AG04450 (cell line): ENCODE measurements at regions not wholly inside any gene's neighbourhood (a gene's known extent, or its start where the extent isn't known, plus 50 kb on each side); places are given as distances from the start of the nearest gene placed in this dataset.

ENCODE experiments used
- CTCF ChIA-PET: fragments of 300-600, 350-600 bp; formaldehyde crosslinking; extraction: SDS; loops from one replicate; lab custom pipeline; 2022; ENCODE audit warnings: antibody characterized with exemption, inconsistent platforms; lab: Charles Lee
- POLR2A ChIA-PET: fragments of 350-600 bp; formaldehyde crosslinking; extraction: SDS; loops from one replicate; lab custom pipeline; 2021; ENCODE audit warnings: antibody characterized with exemption, inconsistent platforms; lab: Yijun Ruan, JAX
- DNase-seq: peaks from one replicate; pipeline ENCODE4 v3.0.0-alpha.2; 2011; ENCODE audit warnings: low read depth, low spot score
- H3K27ac ChIP-seq: one replicate; pipeline ENCODE4 v1.5.1; 2012; ENCODE audit warnings: low read depth, low read length, control low read depth
- H3K27me3 ChIP-seq: one replicate; pipeline ENCODE4 v1.6.0; 2012; ENCODE audit warnings: low read length; ENCODE audit not compliant: control insufficient read depth, insufficient read depth
- H3K4me3 ChIP-seq: 2 replicates; pipeline ENCODE4 v1.5.1; 2011; ENCODE audit warnings: mild to moderate bottlenecking, low read depth, low read length, control low read depth
- H3K9me3 ChIP-seq: 2 replicates; pipeline ENCODE4 v1.5.1; 2012; ENCODE audit warnings: low read length; ENCODE audit not compliant: control insufficient read depth, insufficient read depth
- CTCF ChIP-seq: IDR thresholded peaks from 2 replicates; pipeline ENCODE4 v1.5.1; 2011; ENCODE audit warnings: low read depth, low read length, control low read depth, inconsistent platforms

GRCh38 chr13:104355041-104355670, 1288.9 kb upstream of the SLC10A2 start:
- ChIA-PET CTCF (no interaction called here), POLR2A (no interaction called here)
- no peaks in the 10 kb centered on the region for H3K27me3 ChIP-seq
- no peak for DNase-seq
- H3K27ac ChIP-seq, result no peak overlapping the region
- no peaks in the 10 kb centered on the region for H3K9me3 ChIP-seq
- no peak overlapping the region for H3K4me3 ChIP-seq
- TF ChIP-seq CTCF, result no peak

- H3K27me3 ChIP-seq, result no peaks in the 10 kb centered on the region
- CTCF ChIA-PET, result no interaction called here
- H3K4me3 ChIP-seq, result no peak overlapping the region
- no peak for TF ChIP-seq CTCF
- no peak overlapping the region for H3K27ac ChIP-seq
- no peak for DNase-seq
- H3K9me3 ChIP-seq, result no peaks in the 10 kb centered on the region
- POLR2A ChIA-PET, result no interaction called here
Measured at GRCh38 chr13:104327211-104327610, 1261.0 kb upstream of the SLC10A2 start.

GRCh38 chr13:104326523-104326922, 1260.3 kb upstream of the SLC10A2 start:
- no peak for DNase-seq
- ChIA-PET POLR2A (no interaction called here), CTCF (no interaction called here)
- no peak overlapping the region for H3K4me3 ChIP-seq
- no peak for TF ChIP-seq CTCF
- H3K27me3 ChIP-seq, result no peaks in the 10 kb centered on the region
- no peaks in the 10 kb centered on the region for H3K9me3 ChIP-seq
- H3K27ac ChIP-seq, result no peak overlapping the region

- CTCF ChIA-PET, result no interaction called here
- Histone ChIP-seq H3K27ac (no peak overlapping the region), H3K27me3 (no peaks in the 10 kb centered on the region), H3K4me3 (no peak overlapping the region), H3K9me3 (no peaks in the 10 kb centered on the region)
- POLR2A ChIA-PET, result no interaction called here
- no peak for DNase-seq
- TF ChIP-seq CTCF, result no peak
Measured at GRCh38 chr13:104321756-104322155, 1255.5 kb upstream of the SLC10A2 start.

GRCh38 chr13:104320446-104320845, 1254.2 kb upstream of the SLC10A2 start:
- H3K4me3 ChIP-seq, result no peak overlapping the region
- no peak for DNase-seq
- CTCF ChIA-PET, result no interaction called here
- POLR2A ChIA-PET, result no interaction called here
- H3K27ac ChIP-seq, result no peak overlapping the region
- no peak for TF ChIP-seq CTCF
- H3K27me3 ChIP-seq, result no peaks in the 10 kb centered on the region
- no peaks in the 10 kb centered on the region for H3K9me3 ChIP-seq
